NCI-H748 (cell line): ENCODE measurements at regions not wholly inside any gene's neighbourhood (a gene's known extent, or its start where the extent isn't known, plus 50 kb on each side); places are given as distances from the start of the nearest gene placed in this dataset.

Experiments
- DNase-seq: peaks from one replicate; lab custom pipeline; 2025; ENCODE audit not compliant: unreplicated experiment; lab: John Stamatoyannopoulos, UW

DNA sequence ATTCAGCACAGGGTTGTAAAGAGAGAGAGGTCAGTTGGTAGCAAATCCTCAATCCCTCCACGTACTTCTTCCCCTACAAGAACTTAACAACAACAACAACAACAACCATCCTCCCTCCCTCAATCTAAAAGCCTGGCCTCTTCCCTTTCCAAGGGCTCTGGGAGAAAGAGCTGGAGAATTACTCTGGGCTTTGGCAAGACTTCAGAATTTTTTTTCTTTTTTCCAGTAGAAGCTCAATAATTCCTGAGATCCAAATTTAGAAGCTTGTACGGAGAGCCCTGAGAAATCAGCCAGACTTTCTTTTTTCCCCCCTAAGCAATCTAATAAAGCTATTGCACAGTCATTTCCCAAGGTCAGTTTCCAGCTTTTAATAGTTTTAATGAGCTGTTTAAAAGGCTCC, 95.8 kb upstream of the CACNA2D3 start:
- DNase-seq, result no peak

DNA sequence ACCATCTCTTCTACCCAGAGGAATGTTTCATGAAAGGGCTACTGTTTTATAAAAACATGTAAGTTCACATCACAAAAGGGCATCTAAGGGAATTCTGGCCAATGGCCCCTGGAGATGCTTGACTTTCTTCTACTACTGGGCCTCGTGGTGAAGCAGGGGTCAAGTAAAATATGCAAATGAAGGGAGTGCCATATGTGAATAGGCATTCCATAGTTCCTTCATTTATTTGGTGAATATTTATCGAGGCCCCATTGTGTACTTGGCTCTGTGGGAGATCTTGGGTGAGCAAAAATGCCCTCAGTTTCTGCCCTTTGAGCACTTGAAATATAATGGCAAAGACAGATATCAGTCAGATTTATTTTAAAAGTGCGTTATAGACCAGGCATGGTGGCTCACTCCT, 101.3 kb upstream of the CACNA2D3 start:
- no peak for DNase-seq

DNA sequence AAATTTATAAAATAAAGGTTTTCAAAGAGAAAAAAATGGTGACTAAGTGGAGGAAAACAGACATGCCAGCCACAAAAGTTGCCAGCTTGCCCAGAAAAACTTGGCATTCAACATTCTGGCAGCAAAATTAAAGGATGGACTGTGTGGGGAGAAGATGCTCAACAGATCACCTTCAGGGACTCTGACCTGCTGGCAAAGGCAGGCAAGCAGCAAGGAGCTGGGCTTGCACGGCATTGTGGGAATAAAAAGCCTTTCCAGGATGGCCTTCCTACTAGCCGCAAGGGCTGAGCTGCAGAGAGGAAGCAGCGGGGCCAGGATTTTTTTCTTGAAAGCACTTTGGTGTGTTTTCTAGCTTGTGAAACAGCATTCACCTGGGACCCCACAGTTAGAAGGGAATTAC, 101.9 kb upstream of the CACNA2D3 start:
- DNase-seq, result no peak

GRCh38 chr3:54014067-54014466, 108.3 kb upstream of the CACNA2D3 start:
- DNase-seq, result no peak

GRCh38 chr3:54008744-54009143, 113.6 kb upstream of the CACNA2D3 start:
- no peak for DNase-seq

- no peak for DNase-seq
These were observed 114.3 kb upstream of the CACNA2D3 start for GRCh38 chr3:54008099-54008498.

- no peak for DNase-seq
These were observed 112.7 kb upstream of the SELENOK start for GRCh38 chr3:54004335-54004734.

DNA sequence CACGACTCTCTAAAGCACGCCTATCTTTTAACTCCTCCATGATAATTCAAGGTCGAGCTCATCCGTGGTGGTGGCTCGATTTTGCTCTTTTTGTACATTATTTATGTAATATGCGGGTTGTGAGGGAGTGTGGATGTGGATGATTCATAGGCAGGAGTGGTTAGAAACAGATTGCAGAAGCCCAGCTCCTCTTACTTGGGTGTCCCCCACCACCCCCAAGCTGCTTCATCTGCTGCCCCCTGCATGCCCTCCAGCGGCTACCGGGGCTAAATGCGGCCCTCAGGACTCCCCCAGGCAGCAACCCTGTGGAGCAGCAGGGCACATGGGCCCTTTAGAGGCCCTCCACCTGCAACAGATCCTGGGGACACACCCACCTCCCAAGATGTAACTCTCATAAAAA, 111.5 kb upstream of the SELENOK start:
- DNase-seq, result no peak

GRCh38 chr3:53999725-54000124, 108.1 kb upstream of the SELENOK start:
- no peak for DNase-seq

DNA sequence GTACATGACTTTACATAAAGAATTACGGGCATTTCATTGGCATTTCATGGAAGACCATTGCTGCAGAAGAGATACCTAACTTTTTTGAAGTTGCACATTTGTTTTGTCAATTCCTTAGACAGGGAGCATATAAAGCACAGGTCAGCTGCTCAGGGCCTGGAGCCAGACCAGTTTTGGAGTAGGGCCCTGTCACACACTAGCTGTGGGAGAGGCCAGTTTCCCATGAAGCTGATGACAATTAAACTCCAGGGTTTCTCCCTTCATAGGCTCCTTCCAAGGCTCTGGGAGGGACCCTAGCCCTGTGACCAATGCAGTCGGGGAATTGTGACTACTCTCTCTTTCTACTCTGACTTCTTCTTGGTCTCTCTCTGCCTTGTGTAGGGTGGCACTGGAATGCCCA, 107.3 kb upstream of the SELENOK start:
- DNase-seq, result no peak

DNA sequence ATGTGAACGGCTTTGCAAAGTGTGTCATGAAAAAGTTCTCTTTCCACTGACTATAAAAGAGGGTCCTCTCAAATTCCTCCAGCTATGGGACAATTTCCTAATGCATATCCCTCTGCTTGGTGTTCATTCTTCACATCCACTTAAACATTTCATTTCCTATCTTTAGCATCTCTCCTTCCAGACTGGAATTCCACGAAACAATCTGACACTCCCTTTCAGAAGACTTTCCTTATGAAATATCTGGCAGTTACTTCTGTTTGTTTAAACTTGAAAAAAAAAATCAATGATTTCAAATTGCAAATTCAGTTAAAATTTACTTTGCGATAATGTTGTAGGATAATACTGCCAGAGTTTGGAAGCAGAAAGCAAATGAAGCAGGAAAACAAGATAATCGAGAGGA, 105.8 kb upstream of the SELENOK start:
- no peak for DNase-seq

- no peak for DNase-seq
These were observed 104.6 kb upstream of the SELENOK start for GRCh38 chr3:53996141-53996874.

DNA sequence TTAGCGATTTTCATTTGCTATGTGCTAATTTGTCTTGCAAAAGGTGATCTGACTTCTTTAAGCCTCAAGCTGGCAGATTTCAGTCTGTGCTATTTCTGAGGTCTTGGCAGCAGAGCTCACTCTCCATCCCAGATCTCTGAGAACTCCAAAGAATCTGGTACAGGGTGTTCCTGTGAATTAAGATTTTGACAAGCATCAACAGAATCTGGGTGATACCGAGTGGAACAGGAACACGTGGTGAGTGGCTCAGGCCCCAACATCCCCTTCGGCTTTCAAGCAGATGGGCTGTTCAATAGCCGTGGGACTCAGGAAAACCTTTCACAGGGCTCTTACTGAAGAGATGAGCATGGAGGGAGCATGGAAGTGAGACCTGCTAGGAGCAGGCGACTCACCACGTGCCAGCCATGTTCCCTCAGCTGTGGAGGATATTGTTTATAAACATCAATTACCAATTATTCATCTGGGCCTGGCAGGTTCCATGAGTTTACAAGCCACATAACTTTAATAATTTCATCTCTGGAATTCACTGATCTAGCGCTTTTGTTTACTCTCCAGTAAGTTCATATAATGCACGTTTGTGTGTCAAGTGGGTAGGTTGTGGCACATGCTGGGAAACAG, 103.4 kb upstream of the SELENOK start:
- DNase-seq, result no peak

DNA sequence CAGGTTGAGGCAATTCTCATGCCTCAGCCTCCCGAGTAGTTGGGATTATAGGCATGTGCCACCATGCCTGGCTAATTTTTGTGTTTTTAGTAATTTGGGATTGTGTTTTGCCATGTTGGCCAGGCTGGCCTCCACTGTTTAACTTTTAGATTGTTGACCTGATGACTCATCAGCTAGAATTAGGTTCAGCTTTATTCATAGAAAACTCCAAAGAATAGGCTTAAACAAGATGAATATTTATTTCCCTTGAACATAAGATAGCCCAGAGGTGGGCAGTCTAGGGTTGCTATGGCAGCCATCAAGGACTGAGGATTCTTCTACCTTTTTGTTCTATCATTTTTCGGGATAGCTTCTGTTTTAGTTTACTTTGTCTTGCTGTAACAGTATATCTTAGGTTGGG, 99.6 kb upstream of the SELENOK start:
- DNase-seq, result no peak

- no peak for DNase-seq
These were observed 98.3 kb upstream of the SELENOK start for GRCh38 chr3:53989946-53990345.

GRCh38 chr3:53989451-53989850, 97.8 kb upstream of the SELENOK start:
- no peak for DNase-seq

DNA sequence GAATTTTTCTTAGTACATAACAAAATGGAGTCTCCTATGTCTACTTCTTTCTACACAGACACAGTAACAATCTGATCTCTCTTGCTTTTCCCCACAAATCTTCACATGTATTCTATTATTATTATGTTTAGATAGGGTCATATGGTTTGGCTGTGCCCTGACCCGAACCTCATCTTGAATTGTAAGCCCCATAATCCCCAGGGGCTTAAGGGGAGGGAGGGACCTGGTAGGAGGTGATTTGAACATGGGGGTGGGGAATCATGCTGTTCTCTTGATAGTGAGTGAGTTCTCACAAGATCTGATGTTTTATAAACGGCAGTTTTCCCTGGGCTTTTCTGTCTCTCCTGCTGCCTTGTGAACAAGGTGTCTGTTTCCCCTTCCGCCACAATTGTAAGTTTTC, 86.7 kb upstream of the SELENOK start:
- no peak for DNase-seq

DNA sequence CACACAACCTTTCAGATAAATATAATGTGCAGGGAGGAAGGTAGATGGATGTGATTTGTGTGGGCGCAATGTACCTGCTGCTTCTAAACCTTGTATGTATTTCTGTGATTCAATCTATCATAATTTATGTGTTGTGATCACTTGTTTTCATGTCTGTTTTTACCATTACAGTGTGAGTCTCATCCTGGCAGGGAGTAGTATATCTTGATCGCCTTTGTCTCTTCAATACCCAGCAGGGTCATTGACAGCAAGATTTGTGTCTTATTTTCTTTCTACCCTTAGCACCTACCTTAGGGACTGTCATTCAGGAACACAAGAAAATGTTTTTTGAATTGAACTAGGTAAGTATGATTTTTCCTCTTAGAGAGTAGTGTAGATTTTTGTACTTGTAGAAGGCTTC, 83.7 kb upstream of the SELENOK start:
- no peak for DNase-seq

DNA sequence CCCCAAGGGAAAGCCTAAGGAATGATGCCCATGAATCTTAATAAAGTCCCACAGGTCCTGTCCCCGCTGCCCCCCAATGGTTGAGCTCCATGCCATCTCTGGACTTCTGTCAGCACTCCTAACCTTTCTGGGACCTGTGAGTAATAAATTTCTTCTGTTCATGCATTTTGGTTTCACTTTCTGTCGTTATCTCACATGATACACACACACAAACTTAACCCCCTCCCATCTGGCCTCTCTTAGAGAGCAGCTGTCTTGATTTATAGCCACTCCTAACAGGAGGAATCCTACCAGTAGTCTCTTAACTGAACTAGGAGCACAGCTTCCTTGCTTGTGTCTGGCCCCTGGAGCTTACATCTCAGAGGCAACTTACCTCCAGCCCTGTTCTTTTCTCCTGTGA, 82.7 kb upstream of the SELENOK start:
- DNase-seq, result no peak

DNA sequence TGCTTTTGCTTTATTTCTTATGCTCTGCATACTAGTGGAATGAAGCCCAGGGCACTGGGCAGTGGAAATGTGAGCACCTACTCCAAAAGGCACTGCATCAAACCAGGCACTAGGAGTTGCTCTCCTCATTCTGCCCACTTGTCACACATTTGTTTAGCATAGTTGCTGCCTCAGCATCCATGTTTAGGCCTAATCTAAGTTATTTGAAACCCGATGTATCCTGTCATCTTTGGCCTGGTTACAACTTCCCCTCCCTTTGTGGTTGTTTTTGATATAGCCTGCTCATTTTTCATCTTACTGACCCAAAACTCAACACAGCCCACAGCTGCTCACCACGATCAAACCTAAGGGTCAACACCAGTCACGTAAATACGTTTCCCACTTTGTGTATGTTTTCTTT, 82.2 kb upstream of the SELENOK start:
- no peak for DNase-seq

- no peak for DNase-seq
These were observed 79.0 kb upstream of the SELENOK start for GRCh38 chr3:53970661-53971060.

DNA sequence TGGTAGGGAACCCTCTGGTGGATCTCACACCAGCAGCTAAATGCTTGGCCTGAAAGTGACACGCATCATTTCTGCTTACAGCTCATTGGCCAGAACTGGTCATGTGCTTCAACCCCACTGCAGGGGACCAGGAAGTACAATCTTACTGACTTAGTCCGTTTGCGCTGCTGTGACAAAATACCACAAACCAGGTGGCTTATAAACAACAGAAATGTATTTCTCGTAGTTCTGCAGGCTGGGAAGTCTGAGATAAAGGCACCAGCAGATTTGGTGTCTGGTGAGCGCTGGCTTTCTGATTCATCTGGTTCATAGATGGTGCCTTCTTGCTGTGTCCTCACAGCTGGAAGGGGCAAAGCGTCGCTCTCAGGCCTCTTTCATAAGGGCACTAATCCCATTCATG, 77.4 kb upstream of the SELENOK start:
- DNase-seq, result no peak

DNA sequence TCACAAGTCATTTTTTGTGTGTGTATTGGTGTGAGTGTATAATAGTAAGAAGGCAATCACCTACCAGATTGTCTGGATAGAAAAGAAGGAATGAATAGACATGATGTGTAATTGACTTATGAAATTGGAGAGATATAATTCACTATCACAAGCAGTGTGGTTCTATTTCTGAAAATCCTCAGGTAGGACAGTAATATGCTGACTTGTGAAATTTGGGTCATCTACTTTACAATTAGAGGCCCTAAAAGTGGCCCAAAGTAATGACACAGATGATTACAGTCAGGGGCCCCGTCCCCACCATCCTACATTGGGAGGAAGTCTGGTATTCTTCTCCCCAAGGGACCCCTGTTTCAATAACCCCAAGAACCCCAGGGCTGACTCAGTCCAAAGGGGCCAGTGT, 73.6 kb upstream of the SELENOK start:
- DNase-seq, result no peak
